Breast epithelium (tissue), 4 donors: ENCODE measurements at regions not wholly inside any gene's neighbourhood (a gene's known extent, or its start where the extent isn't known, plus 50 kb on each side); places are given as distances from the start of the nearest gene placed in this dataset.

Experiments used
- DNase-seq, 2 donors: peaks; one replicate each; pipeline ENCODE4 v3.0.0-alpha.2; 2019; ENCODE audit warnings: low spot score in 2 of 2
- H3K27ac ChIP-seq, 2 donors: fragments of 200-600 bp; sonication (generic) in 1 of 2; one replicate each; pipeline ENCODE4 v1.5.1; 2016 to 2019; ENCODE audit warnings: mild to moderate bottlenecking in 1 of 2
- H3K27me3 ChIP-seq, 2 donors: fragments of 200-600 bp; sonication (generic) in 1 of 2; one replicate each; pipeline versions ENCODE4 v1.5.1 to v1.6.0; 2017 to 2019; ENCODE audit warnings: control low read depth in 1 of 2, mild to moderate bottlenecking in 1 of 2
- H3K36me3 ChIP-seq: fragments of 200-600 bp; one replicate; pipeline ENCODE4 v1.5.1; 2019
- H3K4me1 ChIP-seq, 2 donors: fragments of 200-600 bp; sonication (generic); one replicate each; pipeline ENCODE4 v1.5.1; 2016 to 2019; ENCODE audit warnings: control low read depth in 1 of 2
- H3K4me3 ChIP-seq, 3 donors: fragments of 200-600 bp; sonication (generic); 1 replicate in 2 of 3; 2 replicates in 1 of 3; pipeline ENCODE4 v1.5.1; 2016 to 2019; ENCODE audit warnings: mild to moderate bottlenecking in 3 of 3, moderate library complexity in 2 of 3
- H3K9me3 ChIP-seq, 2 donors: fragments of 200-600 bp; sonication (generic) in 1 of 2; one replicate each; pipeline ENCODE4 v1.5.1; 2016 to 2019; ENCODE audit warnings: control low read depth in 1 of 2
- POLR2A ChIP-seq: fragments of 450-650 bp; IDR thresholded peaks from one replicate; pipeline ENCODE4 v1.6.1; 2016; ENCODE audit warnings: antibody characterized with exemption, mild to moderate bottlenecking, moderate library complexity
- POLR2AphosphoS5 ChIP-seq, 3 donors: sonication (generic); formaldehyde crosslinking; IDR thresholded peaks; one replicate each; pipeline ENCODE4 v1.6.1; 2017; ENCODE audit warnings: antibody characterized with exemption in 3 of 3
- intact Hi-C: fragments of 100-400 bp; cut with DNase I; formaldehyde crosslinking; loops from one replicate; pipeline ENCODE4 v1.15.1; 2023; ENCODE audit warnings: low total_unique reads
- TF ChIP-seq, protein P1 (sequence below), 3 donors: fragments of 450-650 bp; IDR thresholded peaks; one replicate each; pipeline ENCODE4 v1.5.1; 2016 to 2017; ENCODE audit warnings: antibody characterized with exemption in 3 of 3, mild to moderate bottlenecking in 3 of 3, moderate library complexity in 3 of 3

DNA sequence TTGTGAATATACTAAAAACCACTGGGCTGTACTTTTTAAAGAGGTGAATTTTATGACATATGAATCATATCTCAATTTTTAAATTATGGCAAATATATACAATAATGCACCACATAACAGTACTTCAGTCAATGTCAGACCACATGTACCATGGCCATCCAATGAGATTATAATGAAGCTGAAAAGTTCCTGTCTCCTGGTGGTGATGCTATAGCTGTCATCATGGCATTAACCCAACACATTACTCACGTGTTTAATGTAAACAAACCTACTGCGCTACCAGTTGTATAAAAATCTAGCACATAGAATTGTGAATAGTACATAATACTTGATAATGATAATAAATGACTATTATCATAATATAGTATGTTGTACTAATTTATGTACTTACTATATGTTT lies 77.6 kb upstream of the ID2 start:
- no peak overlapping the region for H3K27ac ChIP-seq
- no peaks in the 10 kb centered on the region for H3K4me1 ChIP-seq
- TF ChIP-seq POLR2A (no peak), POLR2AphosphoS5 (IDR thresholded peaks at IDR 0.05) (no peak)
- TF ChIP-seq, protein P1, sequence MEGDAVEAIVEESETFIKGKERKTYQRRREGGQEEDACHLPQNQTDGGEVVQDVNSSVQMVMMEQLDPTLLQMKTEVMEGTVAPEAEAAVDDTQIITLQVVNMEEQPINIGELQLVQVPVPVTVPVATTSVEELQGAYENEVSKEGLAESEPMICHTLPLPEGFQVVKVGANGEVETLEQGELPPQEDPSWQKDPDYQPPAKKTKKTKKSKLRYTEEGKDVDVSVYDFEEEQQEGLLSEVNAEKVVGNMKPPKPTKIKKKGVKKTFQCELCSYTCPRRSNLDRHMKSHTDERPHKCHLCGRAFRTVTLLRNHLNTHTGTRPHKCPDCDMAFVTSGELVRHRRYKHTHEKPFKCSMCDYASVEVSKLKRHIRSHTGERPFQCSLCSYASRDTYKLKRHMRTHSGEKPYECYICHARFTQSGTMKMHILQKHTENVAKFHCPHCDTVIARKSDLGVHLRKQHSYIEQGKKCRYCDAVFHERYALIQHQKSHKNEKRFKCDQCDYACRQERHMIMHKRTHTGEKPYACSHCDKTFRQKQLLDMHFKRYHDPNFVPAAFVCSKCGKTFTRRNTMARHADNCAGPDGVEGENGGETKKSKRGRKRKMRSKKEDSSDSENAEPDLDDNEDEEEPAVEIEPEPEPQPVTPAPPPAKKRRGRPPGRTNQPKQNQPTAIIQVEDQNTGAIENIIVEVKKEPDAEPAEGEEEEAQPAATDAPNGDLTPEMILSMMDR (IDR thresholded peaks at IDR 0.05) = no peak
- H3K36me3 ChIP-seq = no peaks in the 10 kb centered on the region
- no peaks in the 10 kb centered on the region for H3K9me3 ChIP-seq
- no peak for DNase-seq
- H3K4me3 ChIP-seq = no peak overlapping the region
- H3K27me3 ChIP-seq = no peaks in the 10 kb centered on the region
- intact Hi-C loops = no loop called here

DNA sequence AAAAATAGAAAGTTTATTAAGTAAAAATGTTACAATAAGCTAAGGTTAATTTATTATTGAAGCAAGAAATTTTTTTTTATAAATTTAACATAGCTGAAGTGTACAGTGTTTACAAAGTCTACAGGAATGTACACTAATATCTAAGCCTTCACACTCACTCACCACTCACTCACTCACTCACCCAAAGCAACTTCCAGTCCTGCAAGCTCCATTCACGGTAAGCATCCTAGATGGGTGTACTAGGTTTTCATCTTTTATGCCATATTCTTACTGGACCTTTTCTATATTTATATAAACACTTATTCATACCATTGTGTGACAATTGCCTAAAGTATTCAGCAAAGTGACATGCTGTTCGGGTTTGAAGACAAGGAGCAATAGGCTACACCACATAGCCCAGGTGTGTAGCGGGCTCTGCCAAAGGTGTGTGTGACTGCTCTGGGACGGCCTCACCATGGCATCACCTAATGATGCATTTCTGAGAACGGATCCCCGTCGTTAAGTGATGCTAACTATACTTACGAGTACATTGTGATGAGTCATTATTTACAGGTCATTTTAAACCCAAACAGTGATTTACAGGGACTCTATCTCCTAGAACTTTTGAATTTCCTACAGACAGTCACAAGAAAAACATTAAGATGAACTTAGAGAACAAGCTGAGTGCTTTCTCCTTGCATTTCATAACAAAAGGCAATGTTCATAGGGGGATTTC lies 76.3 kb upstream of the ID2 start:
- no peak for TF ChIP-seq POLR2A
- TF ChIP-seq, protein P1 (IDR thresholded peaks at IDR 0.05) = no peak
- TF ChIP-seq POLR2AphosphoS5 (IDR thresholded peaks at IDR 0.05) = no peak
- intact Hi-C loops = no loop called here
- Histone ChIP-seq H3K36me3 (no peaks in the 10 kb centered on the region), H3K9me3 (no peaks in the 10 kb centered on the region), H3K27me3 (no peaks in the 10 kb centered on the region), H3K27ac (no peak overlapping the region), H3K4me3 (no peak overlapping the region), H3K4me1 (no peaks in the 10 kb centered on the region)
- DNase-seq = no peak

DNA sequence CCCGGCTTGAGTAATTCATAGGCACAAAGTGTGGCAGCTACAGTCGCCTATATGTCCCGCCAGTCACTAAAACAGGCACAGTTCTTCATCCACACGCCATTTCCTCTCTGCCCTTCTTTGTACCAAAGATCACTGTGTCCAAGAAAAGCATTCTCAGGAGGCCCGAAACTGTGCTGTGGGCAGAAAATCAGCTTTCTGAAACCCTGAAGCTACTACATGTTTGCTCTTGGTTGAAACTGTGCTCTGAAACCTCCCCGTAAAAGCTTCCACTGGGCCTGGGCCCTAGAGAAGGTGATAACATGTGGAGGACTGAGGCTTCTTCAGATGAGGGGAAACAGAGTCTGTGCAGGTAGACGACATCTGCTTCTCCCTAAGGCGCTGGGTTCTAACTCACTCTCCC lies 75.6 kb upstream of the ID2 start:
- H3K4me3 ChIP-seq = no peak overlapping the region
- TF ChIP-seq, protein P1 (IDR thresholded peaks at IDR 0.05) = no peak
- TF ChIP-seq POLR2A (no peak), POLR2AphosphoS5 (IDR thresholded peaks at IDR 0.05) (no peak)
- no peaks in the 10 kb centered on the region for H3K27me3 ChIP-seq
- DNase-seq = no peak
- H3K36me3 ChIP-seq = no peaks in the 10 kb centered on the region
- H3K27ac ChIP-seq = no peak overlapping the region
- H3K4me1 ChIP-seq = no peaks in the 10 kb centered on the region
- intact Hi-C loops = no loop called here
- H3K9me3 ChIP-seq = no peaks in the 10 kb centered on the region

DNA sequence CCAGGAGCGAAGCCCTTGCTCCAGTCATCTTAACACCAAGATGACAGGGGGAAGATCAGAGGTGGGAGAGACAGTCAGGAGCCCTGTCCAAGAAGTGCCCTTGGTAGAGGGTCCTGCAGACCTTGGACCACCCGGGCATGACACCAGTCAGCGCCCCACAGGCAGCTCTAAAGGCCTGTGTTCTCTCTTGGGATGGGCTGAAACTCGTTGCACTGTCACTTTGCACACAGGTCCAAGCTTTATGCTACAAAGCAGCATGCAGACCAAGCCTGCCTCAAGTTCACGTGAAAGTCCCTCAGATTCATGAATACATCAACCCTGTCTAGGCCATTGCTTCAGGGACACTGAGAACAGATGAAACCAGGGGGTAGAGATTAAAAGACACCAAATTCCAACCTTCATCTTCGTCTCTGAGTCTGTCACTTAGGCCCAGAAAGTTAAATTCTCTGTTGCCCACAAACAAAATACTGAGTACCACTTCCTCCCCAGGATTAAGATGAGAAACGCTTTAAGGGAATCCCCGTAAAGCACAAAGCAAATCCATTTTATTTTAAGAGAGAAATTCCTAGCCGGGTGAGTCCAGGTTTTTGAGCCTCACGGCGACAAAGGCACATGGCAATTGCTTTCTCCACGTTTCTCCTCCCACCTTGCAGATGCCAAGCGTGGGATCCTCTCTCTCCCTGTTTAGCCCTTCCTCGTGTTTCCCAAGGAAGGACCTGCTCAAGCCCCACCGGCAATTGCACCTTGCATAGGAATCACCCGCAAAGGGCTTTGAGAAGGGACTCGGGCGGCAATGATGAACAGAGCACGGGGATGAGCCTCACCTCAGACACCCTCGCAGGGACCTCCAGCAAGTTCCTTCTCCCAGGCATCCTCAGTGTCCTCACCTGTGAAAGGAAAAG lies 75.0 kb upstream of the ID2 start:
- DNase-seq = no peak
- TF ChIP-seq POLR2A (no peak), POLR2AphosphoS5 (IDR thresholded peaks at IDR 0.05) (no peak)
- TF ChIP-seq, protein P1 (IDR thresholded peaks at IDR 0.05) = no peak
- intact Hi-C loops = no loop called here
- no peak overlapping the region for H3K4me3 ChIP-seq
- no peaks in the 10 kb centered on the region for H3K27me3 ChIP-seq
- H3K4me1 ChIP-seq = no peaks in the 10 kb centered on the region
- H3K27ac ChIP-seq = no peak overlapping the region
- no peaks in the 10 kb centered on the region for H3K9me3 ChIP-seq
- H3K36me3 ChIP-seq = no peaks in the 10 kb centered on the region

DNA sequence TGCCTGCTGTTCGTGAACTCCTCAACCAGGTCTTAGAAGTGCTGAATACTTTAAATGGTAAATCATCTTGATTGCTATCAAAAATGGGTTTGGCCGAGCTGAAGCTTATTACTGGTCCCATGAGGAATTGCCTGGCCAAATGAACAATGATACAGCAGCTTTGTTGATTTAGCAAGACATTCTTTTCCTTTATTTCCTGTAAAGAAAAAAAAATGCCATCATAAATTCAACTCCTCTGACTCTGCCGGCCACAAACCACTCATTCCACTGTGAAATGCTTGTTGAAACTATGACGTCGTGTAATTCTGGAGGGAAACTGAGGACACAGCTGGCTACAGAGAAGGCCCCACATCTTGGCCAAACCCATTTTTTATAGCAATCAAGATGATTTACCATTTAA lies 74.2 kb upstream of the ID2 start:
- H3K4me1 ChIP-seq = no peaks in the 10 kb centered on the region
- no peaks in the 10 kb centered on the region for H3K36me3 ChIP-seq
- DNase-seq = no peak
- no peaks in the 10 kb centered on the region for H3K27me3 ChIP-seq
- TF ChIP-seq POLR2A (no peak), POLR2AphosphoS5 (IDR thresholded peaks at IDR 0.05) (no peak)
- TF ChIP-seq, protein P1 (IDR thresholded peaks at IDR 0.05) = no peak
- H3K4me3 ChIP-seq = no peak overlapping the region
- intact Hi-C loops = no loop called here
- H3K9me3 ChIP-seq = no peaks in the 10 kb centered on the region
- no peak overlapping the region for H3K27ac ChIP-seq
